Anterior cingulate cortex (tissue), 58 donors: ENCODE measurements at regions not wholly inside any gene's neighbourhood (a gene's known extent, or its start where the extent isn't known, plus 50 kb on each side); places are given as distances from the start of the nearest gene placed in this dataset.
"Not testable (repeated sequence)": the region's sequence is repeated elsewhere in the genome, so short reads cannot be mapped to it uniquely, and the experiment has no call there.

Experiments
- DNase-seq, 58 donors: peaks; one replicate each; lab custom pipeline; 2025; lab: John Stamatoyannopoulos, UW

- DNase-seq: no peak
Observed at GRCh38 chr5:125882061-125882460, 541.1 kb upstream of the GRAMD2B start.

- no peak for DNase-seq
Observed at GRCh38 chr5:125883223-125883622, 540.0 kb upstream of the GRAMD2B start.

- no peak for DNase-seq
Observed at GRCh38 chr5:125888358-125888757, 534.9 kb upstream of the GRAMD2B start.

GRCh38 chr5:125890511-125890931 lies 532.7 kb upstream of the GRAMD2B start:
- DNase-seq: no peak

GRCh38 chr5:125891061-125891725 lies 532.0 kb upstream of the GRAMD2B start:
- DNase-seq: no peak

GRCh38 chr5:125894383-125894782 lies 528.8 kb upstream of the GRAMD2B start:
- no peak for DNase-seq

- DNase-seq: no peak
Observed at GRCh38 chr5:125896368-125896767, 526.8 kb upstream of the GRAMD2B start.

- no peak for DNase-seq
Observed at GRCh38 chr5:125897089-125897488, 526.1 kb upstream of the GRAMD2B start.

GRCh38 chr5:125898851-125899405 lies 524.3 kb upstream of the GRAMD2B start:
- no peak for DNase-seq

- no peak for DNase-seq
Observed at GRCh38 chr5:125912028-125912427, 511.2 kb upstream of the GRAMD2B start.

GRCh38 chr5:125913200-125913599 lies 510.0 kb upstream of the GRAMD2B start:
- no peak for DNase-seq

- DNase-seq: no peak
Observed at GRCh38 chr5:125914471-125914870, 508.7 kb upstream of the GRAMD2B start.

GRCh38 chr5:125923958-125924357 lies 499.3 kb upstream of the GRAMD2B start:
- not testable (repeated sequence) for DNase-seq

- no peak for DNase-seq
Observed at GRCh38 chr5:125926172-125926571, 497.0 kb upstream of the GRAMD2B start.

GRCh38 chr5:125928663-125929062 lies 494.5 kb upstream of the GRAMD2B start:
- no peak for DNase-seq

GRCh38 chr5:125950012-125950615 lies 473.1 kb upstream of the GRAMD2B start:
- no peak for DNase-seq

- no peak for DNase-seq
Observed at GRCh38 chr5:125961150-125961549, 462.1 kb upstream of the GRAMD2B start.

GRCh38 chr5:125965577-125965976 lies 457.6 kb upstream of the GRAMD2B start:
- no peak for DNase-seq

GRCh38 chr5:125967576-125967975 lies 455.6 kb upstream of the GRAMD2B start:
- DNase-seq: no peak

- DNase-seq: no peak
Observed at GRCh38 chr5:125969011-125969813, 454.0 kb upstream of the GRAMD2B start.

- DNase-seq: no peak
Observed at GRCh38 chr5:125969814-125970171, 453.4 kb upstream of the GRAMD2B start.
